ENCODE measurements at regions not wholly inside any gene's neighbourhood (a gene's known extent, or its start where the extent isn't known, plus 50 kb on each side); places are given as distances from the start of the nearest gene placed in this dataset.

GRCh38 chrX:91122151-91122694, 312.4 kb upstream of the PABPC5 start:
- intact Hi-C loops (cut with DNase I) = no loop called here
- no peaks in the 10 kb centered on the region for H3K27me3 ChIP-seq (ENCODE audit: control insufficient read depth, insufficient read depth)
- H3K4me3 ChIP-seq (ENCODE audit: low read length) = no peak overlapping the region
- H3K4me1 ChIP-seq (ENCODE audit: control insufficient read depth, insufficient read depth, low read length) = no peaks in the 10 kb centered on the region
- 41% methylated on average over 3 of the region's 3 CpGs for WGBS
- no peak for ATAC-seq
- no peak overlapping the region for H3K27ac ChIP-seq (ENCODE audit: low read length)
- no peak for DNase-seq
- no peaks in the 10 kb centered on the region for H3K9me3 ChIP-seq (ENCODE audit: control insufficient read depth, low read length)

- WGBS = 30% methylated on average over 4 of the region's 4 CpGs
- H3K27me3 ChIP-seq (ENCODE audit: control insufficient read depth, insufficient read depth) = no peaks in the 10 kb centered on the region
- H3K27ac ChIP-seq (ENCODE audit: low read length) = no peak overlapping the region
- DNase-seq (no peak), ATAC-seq (no peak)
- no peaks in the 10 kb centered on the region for H3K4me1 ChIP-seq (ENCODE audit: control insufficient read depth, insufficient read depth, low read length)
- no peak overlapping the region for H3K4me3 ChIP-seq (ENCODE audit: low read length)
- H3K9me3 ChIP-seq (ENCODE audit: control insufficient read depth, low read length) = no peaks in the 10 kb centered on the region
- intact Hi-C loops (cut with DNase I) = no loop called here
Observed at GRCh38 chrX:91137883-91138282, 296.8 kb upstream of the PABPC5 start.
